ENCODE measurements at regions not wholly inside any gene's neighbourhood (a gene's known extent, or its start where the extent isn't known, plus 50 kb on each side); places are given as distances from the start of the nearest gene placed in this dataset.
"Not testable (repeated sequence)": the region's sequence is repeated elsewhere in the genome, so short reads cannot be mapped to it uniquely, and the experiment has no call there.

- TF ChIP-seq CTCF (IDR thresholded peaks at IDR 0.05), result no peak
- Histone ChIP-seq H3K4me1 (ENCODE audit: control insufficient read depth in 1 of 2, insufficient read depth in 1 of 2, low read depth in 1 of 2, low read length in 1 of 2) (peaks cover 0 to 10% of the 10 kb centered on the region in 2 experiments), H3K36me3 (no peaks in the 10 kb centered on the region), H3K27ac (no peak overlapping the region), H3K9me3 (no peaks in the 10 kb centered on the region), H3K4me3 (ENCODE audit: low read depth in 1 of 2, low read length in 1 of 2) (no peak overlapping the region), H3K27me3 (peaks cover 11% of the 10 kb centered on the region)
Measured at GRCh38 chr2:113351375-113352355, 72.9 kb upstream of the PAX8 start.

GRCh38 chr2:113343800-113344199 lies 65.1 kb upstream of the PAX8 start:
- H3K36me3 ChIP-seq; H3K4me1 ChIP-seq (ENCODE audit: control insufficient read depth in 1 of 2, insufficient read depth in 1 of 2, low read depth in 1 of 2, low read length in 1 of 2); H3K27ac ChIP-seq; H3K9me3 ChIP-seq; H3K4me3 ChIP-seq (ENCODE audit: low read depth in 1 of 2, low read length in 1 of 2): not testable (repeated sequence)
- H3K27me3 ChIP-seq, result peaks cover 11% of the 10 kb centered on the region

GRCh38 chr2:113342650-113343049 lies 63.9 kb upstream of the PAX8 start:
- Histone ChIP-seq H3K36me3 (no peaks in the 10 kb centered on the region), H3K4me1 (ENCODE audit: control insufficient read depth in 1 of 2, insufficient read depth in 1 of 2, low read depth in 1 of 2, low read length in 1 of 2) (no peaks in the 10 kb centered on the region), H3K9me3 (no peaks in the 10 kb centered on the region), H3K27ac (no peak overlapping the region), H3K4me3 (ENCODE audit: low read depth in 1 of 2, low read length in 1 of 2) (no peak overlapping the region), H3K27me3 (peaks cover 18% of the 10 kb centered on the region)
- TF ChIP-seq CTCF (IDR thresholded peaks at IDR 0.05), result no peak

DNA sequence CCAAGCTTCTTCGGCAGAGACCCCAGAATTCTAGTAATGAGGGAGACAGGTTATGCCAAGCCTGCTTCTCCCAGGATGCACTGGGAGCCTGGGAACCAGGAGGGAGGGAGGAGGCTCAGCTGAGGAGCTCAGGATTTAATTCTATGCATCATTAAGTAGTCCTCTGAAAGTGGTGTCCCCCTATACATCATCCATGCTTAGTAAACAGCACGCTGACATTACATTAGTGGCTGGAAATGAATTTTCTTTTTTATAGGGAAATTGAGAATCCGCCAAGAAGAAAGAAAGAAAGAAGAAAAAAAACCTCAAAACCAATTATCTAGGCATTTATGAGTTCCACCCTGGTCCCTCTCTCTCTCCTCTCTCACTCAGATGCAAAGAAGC lies 63.1 kb upstream of the PAX8 start:
- H3K9me3 ChIP-seq; H3K4me3 ChIP-seq (ENCODE audit: low read depth in 1 of 2, low read length in 1 of 2); H3K27ac ChIP-seq; H3K4me1 ChIP-seq (ENCODE audit: control insufficient read depth in 1 of 2, insufficient read depth in 1 of 2, low read depth in 1 of 2, low read length in 1 of 2); H3K36me3 ChIP-seq: not testable (repeated sequence)
- H3K27me3 ChIP-seq, result peaks cover 19% of the 10 kb centered on the region

DNA sequence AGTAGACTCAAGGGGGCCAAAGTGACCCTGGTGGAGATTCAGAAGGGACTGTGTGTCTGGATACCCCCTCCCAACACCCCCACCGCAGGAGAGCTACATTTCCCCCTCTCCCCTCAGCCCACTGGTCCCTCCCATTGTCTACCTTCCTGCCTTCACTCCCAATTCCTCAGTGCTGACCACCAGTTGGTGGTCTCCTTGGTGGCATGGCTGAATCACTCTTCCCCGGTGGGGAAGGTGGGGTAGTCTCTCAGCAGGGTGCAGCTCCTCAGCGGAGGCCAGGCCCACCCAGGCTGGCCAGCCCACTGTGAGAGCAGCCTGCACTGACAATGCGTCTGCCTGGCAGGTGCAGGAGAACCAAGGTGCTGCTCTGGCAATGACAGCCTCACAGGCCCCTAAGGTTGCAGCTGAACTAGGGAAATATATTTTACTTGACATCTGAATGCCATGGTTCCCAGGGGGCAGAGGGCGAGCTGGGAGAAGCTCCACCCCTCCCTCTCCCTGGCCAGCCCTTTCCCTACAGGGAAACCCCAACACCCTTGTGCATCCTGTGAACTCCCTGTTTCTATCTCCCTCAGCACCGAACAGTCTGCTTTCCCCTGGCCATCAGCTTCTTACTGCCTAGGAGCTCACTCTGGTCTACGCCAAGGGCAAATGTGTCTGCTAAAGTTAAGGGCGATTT lies 62.6 kb upstream of the PAX8 start:
- H3K27me3 ChIP-seq, result peaks cover 24% of the 10 kb centered on the region
- H3K4me1 ChIP-seq (ENCODE audit: control insufficient read depth in 1 of 2, insufficient read depth in 1 of 2, low read depth in 1 of 2, low read length in 1 of 2), result no peaks in the 10 kb centered on the region
- H3K27ac ChIP-seq, result no peak overlapping the region
- TF ChIP-seq CTCF (IDR thresholded peaks at IDR 0.05), result no peak
- H3K4me3 ChIP-seq (ENCODE audit: low read depth in 1 of 2, low read length in 1 of 2), result no peak overlapping the region
- no peaks in the 10 kb centered on the region for H3K9me3 ChIP-seq
- no peaks in the 10 kb centered on the region for H3K36me3 ChIP-seq

- Histone ChIP-seq H3K4me1 (ENCODE audit: control insufficient read depth in 1 of 2, insufficient read depth in 1 of 2, low read depth in 1 of 2, low read length in 1 of 2) (no peaks in the 10 kb centered on the region), H3K9me3 (no peaks in the 10 kb centered on the region), H3K27me3 (peaks cover 35% of the 10 kb centered on the region), H3K4me3 (ENCODE audit: low read depth in 1 of 2, low read length in 1 of 2) (no peak overlapping the region), H3K36me3 (no peaks in the 10 kb centered on the region), H3K27ac (no peak overlapping the region)
- no peak for TF ChIP-seq CTCF (IDR thresholded peaks at IDR 0.05)
Measured at GRCh38 chr2:113337809-113338208, 59.1 kb upstream of the PAX8 start.

GRCh38 chr2:113336040-113336439 lies 57.3 kb upstream of the PAX8 start:
- H3K9me3 ChIP-seq; H3K27ac ChIP-seq; H3K4me3 ChIP-seq (ENCODE audit: low read depth in 1 of 2, low read length in 1 of 2); H3K4me1 ChIP-seq (ENCODE audit: control insufficient read depth in 1 of 2, insufficient read depth in 1 of 2, low read depth in 1 of 2, low read length in 1 of 2); H3K36me3 ChIP-seq: not testable (repeated sequence)
- peaks cover 35% of the 10 kb centered on the region for H3K27me3 ChIP-seq

Data from neutrophil (primary cell).